B cell (primary cell): ENCODE measurements at regions not wholly inside any gene's neighbourhood (a gene's known extent, or its start where the extent isn't known, plus 50 kb on each side); places are given as distances from the start of the nearest gene placed in this dataset.

ENCODE experiments used
- ATAC-seq: fragments of 200-7000 bp; cut with Tn5 transposase; one replicate; pipeline ENCODE4 v1.10.0; 2021; ENCODE audit warnings: low read depth, mild to moderate bottlenecking, moderate number of reproducible peaks, moderate library complexity
- CTCF ChIA-PET: fragments of 350-600 bp; sonication (Branson Sonifier 250); formaldehyde crosslinking; loops from one replicate; lab custom pipeline; 2021; ENCODE audit warnings: antibody characterized with exemption, inconsistent platforms; lab: Charles Lee
- POLR2A ChIA-PET: fragments of 350-600 bp; sonication (Branson Sonifier 250); formaldehyde crosslinking; loops from one replicate; lab custom pipeline; 2021; ENCODE audit warnings: antibody characterized with exemption; lab: Charles Lee
- DNase-seq: peaks from one replicate; pipeline ENCODE4 v3.0.0; 2013
- H2AFZ ChIP-seq: 2 replicates; pipeline ENCODE4 v1.6.1; 2012; ENCODE audit warnings: mild to moderate bottlenecking, low read depth, low read length; ENCODE audit not compliant: insufficient read depth, poor library complexity, severe bottlenecking
- H3K27ac ChIP-seq, 2 donors: 1 replicate in 1 of 2; 2 replicates in 1 of 2; pipeline ENCODE4 v1.5.1; 2012 to 2013; ENCODE audit warnings: low read length in 2 of 2, mild to moderate bottlenecking in 2 of 2, moderate library complexity in 1 of 2
- H3K27me3 ChIP-seq, 4 experiments: fragments of 200-600 bp in 1 of 4; sonication (generic) in 1 of 4; replicated peaks in 1 of 4; 1 replicate in 2 of 4; 2 replicates in 2 of 4; pipeline versions ENCODE4 v1.6.1 to v1.7.0; 2013 to 2016; ENCODE audit warnings: low read length in 3 of 4, mild to moderate bottlenecking in 2 of 4, mixed read lengths in 1 of 4, moderate library complexity in 1 of 4; ENCODE audit not compliant: insufficient read depth in 4 of 4, control insufficient read depth in 3 of 4; ENCODE audit errors: control extremely low read depth in 1 of 4
- H3K36me3 ChIP-seq, 2 experiments: replicated peaks in 1 of 2; 1 replicate in 1 of 2; 2 replicates in 1 of 2; pipeline versions ENCODE4 v1.6.1 to v1.7.1; 2013; ENCODE audit warnings: low read length in 1 of 2; ENCODE audit not compliant: insufficient read depth in 2 of 2, control insufficient read depth in 1 of 2; ENCODE audit errors: control extremely low read depth in 1 of 2, extremely low read depth in 1 of 2
- H3K4me1 ChIP-seq, 2 donors: fragments of 200-600 bp in 1 of 2; sonication (generic) in 1 of 2; 1 replicate in 1 of 2; 2 replicates in 1 of 2; pipeline versions ENCODE4 v1.5.1 to v1.6.1; 2013 to 2017; ENCODE audit warnings: low read length in 2 of 2; ENCODE audit not compliant: control insufficient read depth in 2 of 2, insufficient read depth in 2 of 2
- H3K4me2 ChIP-seq: replicated peaks from 2 replicates; pipeline ENCODE3; 2012; ENCODE audit warnings: mild to moderate bottlenecking, low read depth, low read length; ENCODE audit not compliant: poor library complexity, severe bottlenecking
- H3K4me3 ChIP-seq, 5 experiments: fragments of 200-600 bp in 1 of 5; sonication (generic) in 1 of 5; 1 replicate in 3 of 5; 2 replicates in 2 of 5; pipeline versions ENCODE4 v1.5.1 to v1.7.0; 2011 to 2016; ENCODE audit warnings: low read length in 4 of 5, mild to moderate bottlenecking in 4 of 5, low read depth in 2 of 5, control low read depth in 1 of 5, moderate library complexity in 1 of 5; ENCODE audit not compliant: insufficient read depth in 1 of 5; ENCODE audit errors: control extremely low read depth in 1 of 5, extremely low read depth in 1 of 5
- H3K79me2 ChIP-seq: fragments of 200-600 bp; sonication (generic); one replicate; pipeline ENCODE4 v1.6.0; 2016; ENCODE audit warnings: low read length; ENCODE audit not compliant: control insufficient read depth, insufficient read depth
- H3K9ac ChIP-seq: fragments of 200-600 bp; sonication (generic); 2 replicates; pipeline ENCODE4 v1.6.1; 2017; ENCODE audit warnings: mild to moderate bottlenecking, low read length, moderate library complexity
- H3K9me3 ChIP-seq, 3 donors: one replicate each; pipeline versions ENCODE4 v1.6.1 to v1.7.1; 2013; ENCODE audit warnings: low read length in 2 of 3; ENCODE audit not compliant: control insufficient read depth in 2 of 3, insufficient read depth in 1 of 3; ENCODE audit errors: control extremely low read depth in 1 of 3
- H4K20me1 ChIP-seq: 2 replicates; pipeline ENCODE4 v1.6.0; 2012; ENCODE audit warnings: mild to moderate bottlenecking, low read length; ENCODE audit not compliant: insufficient read depth, control insufficient read depth, poor library complexity, severe bottlenecking
- H3K27ac Mint-ChIP-seq: one replicate; pipeline ENCODE4 v1.8.0; 2021; ENCODE audit warnings: mixed read lengths
- H3K27me3 Mint-ChIP-seq: one replicate; pipeline ENCODE4 v1.8.0; 2021; ENCODE audit warnings: mixed read lengths
- H3K4me1 Mint-ChIP-seq: one replicate; pipeline ENCODE4 v1.8.0; 2021; ENCODE audit warnings: mixed read lengths
- H3K4me3 Mint-ChIP-seq: one replicate; pipeline ENCODE4 v1.8.0; 2021; ENCODE audit warnings: mixed read lengths
- H3K9me3 Mint-ChIP-seq: one replicate; pipeline ENCODE4 v1.8.0; 2022; ENCODE audit warnings: mixed read lengths; ENCODE audit not compliant: insufficient read depth
- EZH2 ChIP-seq: IDR thresholded peaks from 2 replicates; pipeline ENCODE4 v1.6.1; 2012; ENCODE audit warnings: borderline replicate concordance, low read depth, mild to moderate bottlenecking, moderate library complexity, low read length; ENCODE audit not compliant: insufficient read depth, poor library complexity, severe bottlenecking
- WGBS: methylation state at CpG from one replicate; pipeline ENCODE4 v1.1.5; 2013; ENCODE audit warnings: missing lambda C conversion rate; ENCODE audit not compliant: insufficient coverage; 5-methylcytosine and 5-hydroxymethylcytosine counted together
- intact Hi-C: fragments of 100-400 bp; cut with micrococcal nuclease; formaldehyde crosslinking; loops from one replicate; pipeline ENCODE4 v1.10.0; 2022
- TF ChIP-seq, protein P1 (sequence below): fragments of 200-600 bp; IDR thresholded peaks from one replicate; pipeline ENCODE4 v1.8.0; 2022; ENCODE audit warnings: antibody characterized with exemption, mild to moderate bottlenecking

DNA sequence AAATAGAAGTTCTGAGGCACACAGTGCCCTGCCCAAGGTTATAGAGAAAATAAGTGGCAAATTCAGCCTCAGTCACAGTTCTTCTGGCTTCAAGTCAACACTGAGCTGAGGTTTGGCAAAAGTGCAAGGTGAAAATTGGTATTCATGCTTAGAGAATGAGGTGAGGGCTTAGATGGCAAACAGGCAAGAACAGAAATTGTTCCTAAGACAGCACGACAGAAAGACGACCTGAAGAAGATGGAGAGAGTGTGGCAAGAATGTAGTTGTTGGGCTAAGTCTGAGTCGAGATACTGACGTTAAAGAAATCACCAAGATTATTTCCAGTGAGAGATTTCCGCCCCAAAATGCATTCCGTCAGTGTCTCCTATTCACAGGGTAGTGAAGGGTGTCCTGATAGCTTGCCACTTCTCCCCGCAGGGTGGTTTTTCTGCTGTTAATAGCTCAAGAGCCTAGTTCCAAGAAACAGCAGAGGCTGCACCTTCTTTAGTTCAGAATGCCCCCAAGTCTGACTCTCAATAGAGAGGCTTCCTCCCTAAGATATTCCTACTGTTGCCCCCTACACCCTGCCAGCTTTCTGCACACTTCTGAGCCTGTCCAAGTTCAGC, 260.8 kb upstream of the AMIGO2 start:
- H3K4me2 ChIP-seq: no peak overlapping the region
- no peak overlapping the region for H3K27ac Mint-ChIP-seq

DNA sequence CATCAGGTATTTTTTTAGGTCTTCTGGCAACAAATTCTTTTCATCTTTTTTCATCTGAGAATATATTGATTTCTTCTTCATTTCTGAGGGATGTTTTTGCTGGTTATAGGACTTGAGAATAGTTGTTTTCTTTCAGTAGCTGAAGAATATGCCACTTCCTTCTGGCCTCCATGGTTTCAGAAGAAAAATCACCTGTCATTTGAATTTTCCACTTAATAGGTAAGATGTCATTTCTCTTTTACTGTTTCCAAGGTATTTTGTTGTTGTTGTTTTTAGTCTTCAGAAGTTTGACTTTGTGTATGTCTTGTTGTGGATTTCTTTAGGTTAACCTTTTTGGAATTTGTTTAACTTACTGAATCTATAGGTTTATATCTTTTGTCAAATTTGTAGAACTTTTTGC, 257.8 kb upstream of the AMIGO2 start:
- no peak for ATAC-seq

More for the DNA sequence above, 260.8 kb upstream of the AMIGO2 start:
- H3K79me2 ChIP-seq: no peaks in the 10 kb centered on the region
- no peaks in the 10 kb centered on the region for H3K27me3 Mint-ChIP-seq
- no peaks in the 10 kb centered on the region for H3K27me3 ChIP-seq
- H3K9me3 ChIP-seq: peaks cover 0 to 10% (median 8%) of the 10 kb centered on the region in 3 donors
- 100% methylated on average over 7 of the region's 7 CpGs for WGBS
- ChIA-PET CTCF (interaction anchor here (1.0 to 1.5 kb wide), 2 partner anchors 16 to 308 kb away, joined by 4 to 5 read pairs; no protein-coding TSS in a partner anchor), POLR2A (no interaction called here)
- no peak overlapping the region for H3K27ac ChIP-seq
- ATAC-seq: no peak
- TF ChIP-seq, protein P1, sequence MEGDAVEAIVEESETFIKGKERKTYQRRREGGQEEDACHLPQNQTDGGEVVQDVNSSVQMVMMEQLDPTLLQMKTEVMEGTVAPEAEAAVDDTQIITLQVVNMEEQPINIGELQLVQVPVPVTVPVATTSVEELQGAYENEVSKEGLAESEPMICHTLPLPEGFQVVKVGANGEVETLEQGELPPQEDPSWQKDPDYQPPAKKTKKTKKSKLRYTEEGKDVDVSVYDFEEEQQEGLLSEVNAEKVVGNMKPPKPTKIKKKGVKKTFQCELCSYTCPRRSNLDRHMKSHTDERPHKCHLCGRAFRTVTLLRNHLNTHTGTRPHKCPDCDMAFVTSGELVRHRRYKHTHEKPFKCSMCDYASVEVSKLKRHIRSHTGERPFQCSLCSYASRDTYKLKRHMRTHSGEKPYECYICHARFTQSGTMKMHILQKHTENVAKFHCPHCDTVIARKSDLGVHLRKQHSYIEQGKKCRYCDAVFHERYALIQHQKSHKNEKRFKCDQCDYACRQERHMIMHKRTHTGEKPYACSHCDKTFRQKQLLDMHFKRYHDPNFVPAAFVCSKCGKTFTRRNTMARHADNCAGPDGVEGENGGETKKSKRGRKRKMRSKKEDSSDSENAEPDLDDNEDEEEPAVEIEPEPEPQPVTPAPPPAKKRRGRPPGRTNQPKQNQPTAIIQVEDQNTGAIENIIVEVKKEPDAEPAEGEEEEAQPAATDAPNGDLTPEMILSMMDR: no peak
- TF ChIP-seq EZH2: no peak
- no peaks in the 10 kb centered on the region for H3K4me1 ChIP-seq
- H3K9me3 Mint-ChIP-seq: no peaks in the 10 kb centered on the region
- no peak overlapping the region for H3K4me3 ChIP-seq
- H3K9ac ChIP-seq: no peak overlapping the region
- no peak overlapping the region for H3K4me3 Mint-ChIP-seq
- no peaks in the 10 kb centered on the region for H3K4me1 Mint-ChIP-seq
- H3K36me3 ChIP-seq: no peaks in the 10 kb centered on the region
- no peak overlapping the region for H2AFZ ChIP-seq
- intact Hi-C loops: no loop called here
- no peaks in the 10 kb centered on the region for H4K20me1 ChIP-seq
- no peak for DNase-seq

More for the DNA sequence above, 257.8 kb upstream of the AMIGO2 start:
- H3K27ac Mint-ChIP-seq: no peak overlapping the region
- Histone ChIP-seq H3K4me3 (no peak overlapping the region), H2AFZ (no peak overlapping the region), H3K4me2 (no peak overlapping the region), H3K9ac (no peak overlapping the region), H4K20me1 (no peaks in the 10 kb centered on the region), H3K27ac (no peak overlapping the region), H3K79me2 (no peaks in the 10 kb centered on the region), H3K4me1 (no peaks in the 10 kb centered on the region), H3K27me3 (no peaks in the 10 kb centered on the region), H3K36me3 (no peaks in the 10 kb centered on the region), H3K9me3 (peaks cover 0 to 10% (median 8%) of the 10 kb centered on the region in 3 donors)
- TF ChIP-seq, protein P1: no peak
- no peak for TF ChIP-seq EZH2
- no peaks in the 10 kb centered on the region for H3K27me3 Mint-ChIP-seq
- H3K4me1 Mint-ChIP-seq: peaks cover 5% of the 10 kb centered on the region
- H3K4me3 Mint-ChIP-seq: no peak overlapping the region
- no peaks in the 10 kb centered on the region for H3K9me3 Mint-ChIP-seq
- CTCF ChIA-PET: no interaction called here
- POLR2A ChIA-PET: no interaction called here
- intact Hi-C loops: no loop called here
- DNase-seq: no peak
